HCT116 (cell line): ENCODE measurements at regions not wholly inside any gene's neighbourhood (a gene's known extent, or its start where the extent isn't known, plus 50 kb on each side); places are given as distances from the start of the nearest gene placed in this dataset.

ENCODE experiments used
- CBX3 ChIP-seq: IDR thresholded peaks from 2 replicates; pipeline ENCODE4 v1.6.1; 2012; ENCODE audit warnings: low read depth
- CEBPB ChIP-seq: IDR thresholded peaks from 2 replicates; pipeline ENCODE4 v1.6.1; 2012; ENCODE audit warnings: low read depth
- EZH2 ChIP-seq: fragments of 200-600 bp; sonication (generic); IDR thresholded peaks from 2 replicates; pipeline ENCODE4 v1.6.1; 2017; ENCODE audit warnings: antibody characterized with exemption, mixed run types
- EZH2phosphoT487 ChIP-seq: fragments of 200-600 bp; IDR thresholded peaks from 2 replicates; pipeline ENCODE4 v1.6.1; 2018; ENCODE audit warnings: antibody characterized with exemption, borderline replicate concordance
- JUND ChIP-seq: IDR thresholded peaks from 2 replicates; pipeline ENCODE4 v1.6.1; 2012
- POLR2A ChIP-seq: IDR thresholded peaks from 2 replicates; pipeline ENCODE4 v1.7.0; 2011; ENCODE audit warnings: borderline replicate concordance; ENCODE audit not compliant: insufficient read depth, insufficient read length; ENCODE audit errors: extremely low read depth
- POLR2AphosphoS5 ChIP-seq: IDR thresholded peaks from 2 replicates; pipeline ENCODE4 v1.6.1; 2011; ENCODE audit warnings: mild to moderate bottlenecking, low read depth, low read length, moderate library complexity
- RAD21 ChIP-seq: IDR thresholded peaks from 2 replicates; pipeline ENCODE4 v1.6.1; 2012; ENCODE audit warnings: low read depth, mild to moderate bottlenecking
- TCF7L2 ChIP-seq: IDR thresholded peaks from 2 replicates; pipeline ENCODE4 v1.7.0; 2011; ENCODE audit warnings: borderline replicate concordance, inconsistent platforms; ENCODE audit not compliant: insufficient read depth, insufficient read length; ENCODE audit errors: extremely low read depth
- ZNF274 ChIP-seq: fragments of 200-500 bp; sonication (Bioruptor generic); IDR thresholded peaks from 2 replicates; pipeline ENCODE4 v1.6.1; 2014; ENCODE audit warnings: mild to moderate bottlenecking, low read depth, low read length, inconsistent platforms
- TF ChIP-seq, protein P1 (sequence below), 3 experiments: fragments of 200-600 bp in 1 of 3; sonication (generic) in 1 of 3; IDR thresholded peaks in 2 of 3; conservative IDR thresholded peaks in 1 of 3; 2 replicates each; pipeline ENCODE4 v1.5.1; 2012 to 2017; ENCODE audit warnings: low read depth in 2 of 3, low read length in 2 of 3, antibody characterized with exemption in 1 of 3, borderline replicate concordance in 1 of 3, control low read depth in 1 of 3, mild to moderate bottlenecking in 1 of 3, mixed read lengths in 1 of 3, mixed run types in 1 of 3, moderate library complexity in 1 of 3; ENCODE audit not compliant: insufficient read depth in 1 of 3

DNA sequence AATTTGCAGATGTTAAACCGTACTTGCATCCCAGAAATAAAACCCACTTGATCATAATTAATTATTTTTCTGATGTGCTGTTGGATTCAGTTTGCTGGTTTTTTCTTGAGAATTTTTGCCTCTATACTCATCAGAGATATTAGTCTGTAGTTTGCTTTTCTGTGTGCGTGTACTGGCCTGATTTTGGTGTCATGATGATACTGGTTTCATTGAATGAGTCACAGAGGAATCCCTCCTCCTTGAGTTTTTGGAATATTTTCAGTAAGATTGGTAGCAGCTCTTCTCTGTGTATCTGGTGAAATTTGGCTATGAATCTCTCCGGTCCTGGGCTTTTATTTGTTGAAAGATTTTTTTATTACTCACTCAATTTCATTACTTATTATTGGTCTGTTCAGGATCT is 100.4 kb upstream of the PMCH start:
- TF ChIP-seq EZH2phosphoT487 = no peak
- TF ChIP-seq, protein P1, sequence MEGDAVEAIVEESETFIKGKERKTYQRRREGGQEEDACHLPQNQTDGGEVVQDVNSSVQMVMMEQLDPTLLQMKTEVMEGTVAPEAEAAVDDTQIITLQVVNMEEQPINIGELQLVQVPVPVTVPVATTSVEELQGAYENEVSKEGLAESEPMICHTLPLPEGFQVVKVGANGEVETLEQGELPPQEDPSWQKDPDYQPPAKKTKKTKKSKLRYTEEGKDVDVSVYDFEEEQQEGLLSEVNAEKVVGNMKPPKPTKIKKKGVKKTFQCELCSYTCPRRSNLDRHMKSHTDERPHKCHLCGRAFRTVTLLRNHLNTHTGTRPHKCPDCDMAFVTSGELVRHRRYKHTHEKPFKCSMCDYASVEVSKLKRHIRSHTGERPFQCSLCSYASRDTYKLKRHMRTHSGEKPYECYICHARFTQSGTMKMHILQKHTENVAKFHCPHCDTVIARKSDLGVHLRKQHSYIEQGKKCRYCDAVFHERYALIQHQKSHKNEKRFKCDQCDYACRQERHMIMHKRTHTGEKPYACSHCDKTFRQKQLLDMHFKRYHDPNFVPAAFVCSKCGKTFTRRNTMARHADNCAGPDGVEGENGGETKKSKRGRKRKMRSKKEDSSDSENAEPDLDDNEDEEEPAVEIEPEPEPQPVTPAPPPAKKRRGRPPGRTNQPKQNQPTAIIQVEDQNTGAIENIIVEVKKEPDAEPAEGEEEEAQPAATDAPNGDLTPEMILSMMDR (IDR thresholded peaks at IDR 0.05 in 2 of 3, conservative IDR thresholded peaks at IDR 0.05 in 1 of 3; ENCODE audit: borderline replicate concordance in 1 of 3, insufficient read depth in 1 of 3, low read depth in 2 of 3, low read length in 2 of 3) = no peak
- no peak for TF ChIP-seq RAD21
- no peak for TF ChIP-seq POLR2AphosphoS5
- no peak for TF ChIP-seq POLR2A
- TF ChIP-seq CEBPB = no peak
- TF ChIP-seq JUND = no peak
- no peak for TF ChIP-seq ZNF274
- no peak for TF ChIP-seq EZH2
- no peak for TF ChIP-seq TCF7L2
- TF ChIP-seq CBX3 = no peak
